ENCODE measurements at regions not wholly inside any gene's neighbourhood (a gene's known extent, or its start where the extent isn't known, plus 50 kb on each side); places are given as distances from the start of the nearest gene placed in this dataset.

DNA sequence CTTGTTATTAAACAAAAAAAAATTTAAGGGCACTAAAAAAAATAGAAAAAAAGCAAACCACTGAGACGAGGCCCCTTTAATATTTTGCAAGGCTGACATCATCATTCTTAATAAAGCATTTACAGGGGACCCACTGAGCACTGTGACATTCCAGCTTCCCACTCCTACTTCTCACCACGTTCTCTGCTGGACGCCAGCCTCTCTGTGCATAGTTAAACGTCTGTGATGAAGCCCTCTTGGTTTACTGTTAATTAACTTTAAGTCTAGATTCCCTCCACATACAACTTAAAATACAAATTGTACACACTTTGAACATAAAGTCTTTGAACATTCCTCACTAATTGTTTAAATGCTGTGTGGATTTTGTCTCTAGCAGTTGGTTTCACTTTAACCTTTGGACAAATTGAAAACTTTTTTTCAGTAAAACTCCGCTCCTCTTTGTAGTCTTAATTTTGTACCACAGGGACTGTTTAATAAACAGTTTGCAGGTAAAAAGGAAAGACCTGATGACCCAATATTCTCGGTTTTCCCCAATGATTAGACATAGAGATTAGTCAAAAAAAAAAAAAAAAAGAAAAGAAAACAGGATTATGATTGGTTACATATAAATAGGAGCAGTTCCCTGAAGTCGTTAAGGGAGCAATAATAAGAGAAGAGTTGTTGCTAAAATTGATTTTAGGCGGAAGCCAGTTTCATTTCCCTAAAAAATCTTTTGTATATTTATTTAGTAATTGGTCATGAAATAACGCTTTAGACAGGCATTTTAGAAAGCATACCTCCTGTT is 219.8 kb downstream of the MZT1 start:
- TF ChIP-seq, protein P1, sequence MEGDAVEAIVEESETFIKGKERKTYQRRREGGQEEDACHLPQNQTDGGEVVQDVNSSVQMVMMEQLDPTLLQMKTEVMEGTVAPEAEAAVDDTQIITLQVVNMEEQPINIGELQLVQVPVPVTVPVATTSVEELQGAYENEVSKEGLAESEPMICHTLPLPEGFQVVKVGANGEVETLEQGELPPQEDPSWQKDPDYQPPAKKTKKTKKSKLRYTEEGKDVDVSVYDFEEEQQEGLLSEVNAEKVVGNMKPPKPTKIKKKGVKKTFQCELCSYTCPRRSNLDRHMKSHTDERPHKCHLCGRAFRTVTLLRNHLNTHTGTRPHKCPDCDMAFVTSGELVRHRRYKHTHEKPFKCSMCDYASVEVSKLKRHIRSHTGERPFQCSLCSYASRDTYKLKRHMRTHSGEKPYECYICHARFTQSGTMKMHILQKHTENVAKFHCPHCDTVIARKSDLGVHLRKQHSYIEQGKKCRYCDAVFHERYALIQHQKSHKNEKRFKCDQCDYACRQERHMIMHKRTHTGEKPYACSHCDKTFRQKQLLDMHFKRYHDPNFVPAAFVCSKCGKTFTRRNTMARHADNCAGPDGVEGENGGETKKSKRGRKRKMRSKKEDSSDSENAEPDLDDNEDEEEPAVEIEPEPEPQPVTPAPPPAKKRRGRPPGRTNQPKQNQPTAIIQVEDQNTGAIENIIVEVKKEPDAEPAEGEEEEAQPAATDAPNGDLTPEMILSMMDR (IDR thresholded peaks at IDR 0.05), result no peak
- TF ChIP-seq POLR2A (IDR thresholded peaks at IDR 0.05), result no peak

Data from heart left ventricle (tissue), 13 donors.